ENCODE measurements at regions not wholly inside any gene's neighbourhood (a gene's known extent, or its start where the extent isn't known, plus 50 kb on each side); places are given as distances from the start of the nearest gene placed in this dataset.

- Mint-ChIP-seq H3K4me1 (peaks cover 4% of the 10 kb centered on the region; the same call in 2 of the 3 replicates), H3K27ac (no peak overlapping the region), H3K9me3 (no peaks in the 10 kb centered on the region; the same call in 2 of the 3 replicates), H3K36me3 (ENCODE audit: low read depth) (no peaks in the 10 kb centered on the region), H3K27me3 (ENCODE audit: insufficient read depth, low read depth, poor library complexity) (no peaks in the 10 kb centered on the region), H3K4me3 (no peak overlapping the region)
- H3K4me1 ChIP-seq (ENCODE audit: insufficient read depth) = no peaks in the 10 kb centered on the region
- ATAC-seq = no peak
- no peak overlapping the region for H3K4me3 ChIP-seq
- H3K36me3 ChIP-seq (ENCODE audit: insufficient read depth) = no peaks in the 10 kb centered on the region
- TF ChIP-seq POLR2AphosphoS5 (IDR thresholded peaks at IDR 0.05; ENCODE audit: low read depth) (no peak), ZNF331 (CRISPR knock-in tag; IDR thresholded peaks at IDR 0.05; ENCODE audit: low read depth) (no peak), JUNB (IDR thresholded peaks at IDR 0.05; ENCODE audit: unreplicated experiment) (no peak), NANOG (IDR thresholded peaks at IDR 0.05; ENCODE audit: borderline replicate concordance) (no peak), EZH2phosphoT487 (IDR thresholded peaks at IDR 0.05; ENCODE audit: unreplicated experiment) (no peak), ZNF114 (CRISPR knock-in tag; IDR thresholded peaks at IDR 0.05) (no peak), REST (IDR thresholded peaks at IDR 0.05; ENCODE audit: unreplicated experiment) (no peak), STAT1 (IDR thresholded peaks at IDR 0.05; ENCODE audit: unreplicated experiment) (no peak), CTCF (conservative IDR thresholded peaks at IDR 0.05; ENCODE audit: low read depth in 2 of 2) (no peak), ZNF462 (CRISPR knock-in tag; IDR thresholded peaks at IDR 0.05) (no peak), ETS1 (IDR thresholded peaks at IDR 0.05) (no peak), CREB1 (CRISPR knock-in tag; IDR thresholded peaks at IDR 0.05; ENCODE audit: low read depth) (no peak), EZH2 (IDR thresholded peaks at IDR 0.05; ENCODE audit: low read depth, unreplicated experiment) (no peak)
- no peaks in the 10 kb centered on the region; the same call in 1 of the 2 replicates for H3K9me2 ChIP-seq (ENCODE audit: insufficient read depth)
- H3F3A ChIP-seq (replicated peaks; ENCODE audit: low read depth) = no peaks in the 10 kb centered on the region
- no peak for DNase-seq (ENCODE audit: low spot score)
- H3K79me2 ChIP-seq (replicated peaks; ENCODE audit: insufficient read depth) = no peaks in the 10 kb centered on the region
- no peaks in the 10 kb centered on the region for H3K27me3 ChIP-seq (ENCODE audit: insufficient read depth)
- H3K27ac ChIP-seq (ENCODE audit: low read depth) = no peak overlapping the region
- no peaks in the 10 kb centered on the region for H4K20me1 ChIP-seq (replicated peaks; ENCODE audit: insufficient read depth)
- H2AFZ ChIP-seq = no peak overlapping the region
- no peak overlapping the region for H3K4me2 ChIP-seq
These were observed 150.9 kb downstream of the NTMT2 start for GRCh38 chr1:170296642-170297041.
